AG10803 (cell line): ENCODE measurements at regions not wholly inside any gene's neighbourhood (a gene's known extent, or its start where the extent isn't known, plus 50 kb on each side); places are given as distances from the start of the nearest gene placed in this dataset.

Experiments
- DNase-seq: peaks from one replicate; pipeline ENCODE4 v3.0.0; 2010; ENCODE audit warnings: low read depth
- H3K4me3 ChIP-seq: 2 replicates; pipeline ENCODE4 v1.5.1; 2011; ENCODE audit warnings: mild to moderate bottlenecking, low read length, control low read depth
- TF ChIP-seq, protein P1 (sequence below): conservative IDR thresholded peaks from 2 replicates; pipeline ENCODE4 v1.5.1; 2011; ENCODE audit warnings: mild to moderate bottlenecking, low read length, control low read depth, inconsistent platforms

DNA sequence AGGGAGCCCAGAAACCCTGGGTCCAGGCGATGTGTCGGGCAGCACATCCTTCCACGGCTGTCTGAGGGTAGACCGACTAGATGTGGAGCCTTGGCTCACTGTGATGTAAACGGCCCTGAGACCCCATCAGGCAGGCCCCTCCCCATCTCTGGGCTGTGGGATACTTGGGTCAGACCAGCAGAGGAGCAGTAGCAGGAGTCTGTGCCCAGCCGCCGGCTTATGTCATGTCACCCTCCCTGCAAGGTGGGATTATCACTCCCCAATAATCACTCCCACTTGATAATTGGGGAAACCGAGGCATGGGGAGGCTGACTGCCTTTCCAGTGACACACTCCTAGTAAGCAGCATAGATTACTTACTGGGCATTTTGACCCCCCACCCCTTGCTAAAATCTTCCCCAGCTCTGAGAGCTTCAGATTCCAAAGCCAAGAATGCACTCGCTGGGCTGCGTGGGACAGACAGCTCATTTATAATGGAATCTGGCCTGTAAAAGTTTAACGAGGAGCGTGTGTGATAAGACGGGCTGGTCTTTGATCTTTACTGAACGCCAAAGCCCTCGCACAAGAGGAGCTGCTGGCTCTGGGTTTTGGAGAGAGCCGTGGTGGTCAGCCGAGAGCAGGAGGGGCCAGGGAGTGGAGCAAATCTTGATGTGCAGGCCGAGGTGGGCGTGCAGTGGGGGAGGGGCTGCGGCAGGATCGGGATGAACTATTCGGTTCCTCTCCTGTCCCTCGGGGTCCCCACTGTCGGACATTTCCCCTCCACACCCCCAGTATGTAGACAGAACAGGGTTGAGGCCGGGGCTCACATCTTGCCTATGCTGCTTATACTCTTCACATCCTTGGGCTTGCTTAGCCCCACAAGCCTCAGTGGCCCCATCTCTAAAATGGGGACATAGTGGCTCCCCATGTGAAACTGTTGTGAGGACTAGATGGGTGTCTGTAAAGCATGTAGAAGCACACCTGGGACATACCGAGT, 200.0 kb downstream of the GLI2 start:
- TF ChIP-seq, protein P1, sequence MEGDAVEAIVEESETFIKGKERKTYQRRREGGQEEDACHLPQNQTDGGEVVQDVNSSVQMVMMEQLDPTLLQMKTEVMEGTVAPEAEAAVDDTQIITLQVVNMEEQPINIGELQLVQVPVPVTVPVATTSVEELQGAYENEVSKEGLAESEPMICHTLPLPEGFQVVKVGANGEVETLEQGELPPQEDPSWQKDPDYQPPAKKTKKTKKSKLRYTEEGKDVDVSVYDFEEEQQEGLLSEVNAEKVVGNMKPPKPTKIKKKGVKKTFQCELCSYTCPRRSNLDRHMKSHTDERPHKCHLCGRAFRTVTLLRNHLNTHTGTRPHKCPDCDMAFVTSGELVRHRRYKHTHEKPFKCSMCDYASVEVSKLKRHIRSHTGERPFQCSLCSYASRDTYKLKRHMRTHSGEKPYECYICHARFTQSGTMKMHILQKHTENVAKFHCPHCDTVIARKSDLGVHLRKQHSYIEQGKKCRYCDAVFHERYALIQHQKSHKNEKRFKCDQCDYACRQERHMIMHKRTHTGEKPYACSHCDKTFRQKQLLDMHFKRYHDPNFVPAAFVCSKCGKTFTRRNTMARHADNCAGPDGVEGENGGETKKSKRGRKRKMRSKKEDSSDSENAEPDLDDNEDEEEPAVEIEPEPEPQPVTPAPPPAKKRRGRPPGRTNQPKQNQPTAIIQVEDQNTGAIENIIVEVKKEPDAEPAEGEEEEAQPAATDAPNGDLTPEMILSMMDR: no peak
- peak; percentile 68 for DNase-seq
- H3K4me3 ChIP-seq: no peak overlapping the region

DNA sequence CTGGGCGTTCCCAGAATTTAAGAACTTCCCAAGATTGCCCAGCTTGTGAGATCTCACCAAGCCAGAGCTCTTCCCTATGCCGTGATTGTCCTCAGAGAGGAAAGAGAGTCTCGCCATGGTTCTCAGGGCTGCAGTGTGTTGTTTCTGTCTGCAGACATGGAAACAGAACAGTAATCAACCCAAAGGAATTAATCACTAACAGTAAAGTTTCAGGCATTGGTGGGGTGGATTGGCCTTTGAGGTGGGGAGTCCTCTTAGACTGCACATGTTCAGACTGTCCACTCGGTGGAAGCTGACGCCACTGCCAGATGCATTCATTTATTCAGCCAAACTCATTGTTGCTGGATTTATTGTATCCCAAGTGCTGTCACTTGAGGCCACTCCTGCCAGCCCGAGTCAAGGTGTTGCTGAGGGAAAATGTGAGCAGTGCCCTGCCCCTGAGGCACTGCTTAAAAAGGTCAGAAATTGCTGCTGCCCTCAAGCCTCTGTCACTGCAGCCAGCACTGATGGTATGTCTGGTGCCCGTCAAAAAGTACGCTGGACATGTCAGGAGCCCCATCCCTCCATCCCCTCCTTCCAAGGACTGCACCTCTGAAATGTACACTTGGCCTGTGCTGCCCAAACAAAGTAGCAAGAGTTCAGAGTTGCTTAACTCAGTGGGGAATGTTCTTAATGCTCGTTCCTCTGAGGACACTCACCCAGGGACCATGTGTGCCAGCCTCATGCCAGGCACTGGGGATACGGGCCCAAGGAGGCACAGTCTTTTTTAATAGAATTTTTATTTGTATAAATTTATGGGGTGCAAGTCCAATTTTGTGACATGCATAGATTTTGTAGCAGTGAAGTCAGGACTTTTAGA, 201.0 kb downstream of the GLI2 start:
- DNase-seq: peak; percentile 50
- TF ChIP-seq, protein P1: no peak
- H3K4me3 ChIP-seq: no peak overlapping the region

DNA sequence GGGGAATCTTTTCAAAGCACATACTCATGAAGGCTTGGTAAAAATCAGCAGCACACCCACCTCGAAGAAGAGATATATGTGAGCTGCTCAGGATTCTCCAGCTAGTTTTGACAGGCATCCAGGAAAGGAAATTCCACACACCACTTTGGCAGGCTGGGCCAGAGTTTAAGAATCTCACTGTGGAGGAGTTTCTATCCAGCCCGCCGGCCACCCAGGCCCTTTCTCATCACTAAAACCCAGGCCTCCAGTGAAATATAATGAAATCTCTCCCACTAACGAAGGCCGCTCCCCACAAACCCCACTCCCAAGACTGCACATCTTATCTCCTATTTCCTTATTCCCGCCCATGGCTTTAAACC, 202.0 kb downstream of the GLI2 start:
- TF ChIP-seq, protein P1: no peak
- no peak overlapping the region for H3K4me3 ChIP-seq
- peak; percentile 85 for DNase-seq

DNA sequence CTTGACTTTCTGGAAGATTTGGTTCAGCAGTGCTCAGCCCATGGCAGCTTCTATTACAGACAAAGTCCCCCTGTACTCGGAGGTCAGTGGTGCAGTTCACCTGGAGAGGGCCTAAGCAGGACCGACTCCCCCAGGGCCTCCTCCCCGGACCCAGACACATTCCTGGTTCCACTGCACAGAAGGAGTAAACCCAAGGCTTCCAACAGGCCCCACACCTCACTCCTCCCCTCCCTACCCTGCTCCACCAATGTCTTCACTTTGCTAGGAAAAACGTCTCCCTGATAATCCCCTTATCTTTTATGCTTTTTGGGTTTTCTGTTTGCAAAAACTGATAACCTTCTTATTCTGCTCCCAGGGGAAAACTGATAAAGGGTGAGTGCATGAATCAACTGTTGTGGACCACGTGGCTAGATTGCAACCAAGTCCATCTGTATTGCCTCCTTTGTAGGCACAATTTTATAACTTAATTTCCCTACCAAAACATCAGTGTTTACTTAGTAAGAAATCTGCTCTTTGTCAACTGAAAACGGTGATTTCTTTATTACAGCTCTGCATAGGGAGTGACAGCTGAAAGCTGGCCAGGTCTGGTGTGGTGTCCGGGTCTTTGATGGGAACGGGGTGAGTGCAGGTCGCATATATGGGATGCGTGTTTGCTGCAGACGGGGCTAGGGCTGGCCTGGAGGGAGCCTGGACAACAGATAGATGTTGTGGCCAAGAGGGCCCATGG, 202.5 kb downstream of the GLI2 start:
- no peak overlapping the region for H3K4me3 ChIP-seq
- DNase-seq: no peak
- TF ChIP-seq, protein P1: no peak

DNA sequence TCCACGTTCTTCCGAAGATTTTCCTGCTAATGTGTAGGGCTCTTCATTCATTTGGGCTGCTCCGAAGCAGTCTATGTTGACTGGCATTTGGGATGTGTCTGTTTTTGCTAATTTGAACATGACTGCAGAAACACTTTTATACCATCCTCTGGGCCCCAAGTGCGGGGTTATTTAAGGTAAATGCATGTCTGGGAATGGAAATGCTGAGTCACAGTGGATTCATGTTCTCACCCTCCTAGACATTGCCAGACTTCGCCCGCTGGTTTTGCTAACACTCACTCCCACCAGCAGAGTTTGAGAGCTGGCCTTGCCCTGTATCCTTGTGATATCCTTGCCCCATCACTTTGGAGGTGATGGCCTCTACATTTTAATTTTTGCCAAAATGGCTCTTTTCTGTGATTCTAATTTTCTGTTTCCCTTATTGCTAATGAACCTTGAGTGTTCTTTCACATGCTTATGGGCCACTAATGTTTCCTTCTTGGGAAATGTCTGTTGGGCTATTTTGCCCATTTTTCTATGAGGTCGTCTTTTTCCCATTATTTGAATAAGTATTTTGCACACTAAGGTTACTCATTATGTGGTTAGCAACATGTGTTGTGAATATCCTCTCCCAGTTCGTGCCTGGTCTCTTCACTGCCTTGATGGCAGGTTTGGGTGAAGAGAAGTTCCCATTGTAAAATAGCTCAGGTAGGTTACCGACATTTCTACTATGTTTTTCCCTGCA, 204.1 kb downstream of the GLI2 start:
- DNase-seq: peak; percentile 81

DNA sequence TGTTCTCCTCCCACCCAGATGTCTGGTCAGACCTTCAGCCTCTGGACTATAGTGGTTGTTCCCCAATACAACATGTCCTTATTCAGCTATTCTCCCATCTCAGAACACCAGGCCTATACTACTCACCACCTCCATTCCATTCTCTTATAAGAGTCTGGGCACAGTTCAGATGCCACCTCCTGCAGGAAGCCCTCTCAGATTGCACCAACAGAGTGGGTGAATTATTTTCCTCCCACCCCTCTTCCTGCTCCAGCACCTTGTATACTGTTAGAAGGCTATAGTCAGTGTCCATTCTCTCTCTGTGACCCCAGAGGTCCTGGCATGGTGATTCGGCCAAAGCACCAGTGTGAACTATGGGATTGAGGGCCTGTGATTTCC, 204.6 kb downstream of the GLI2 start:
- DNase-seq: no peak
- H3K4me3 ChIP-seq: no peak overlapping the region
- TF ChIP-seq, protein P1: no peak

More for the DNA sequence above, 204.1 kb downstream of the GLI2 start:
- H3K4me3 ChIP-seq: no peak overlapping the region
- TF ChIP-seq, protein P1: no peak
